ENCODE measurements at regions not wholly inside any gene's neighbourhood (a gene's known extent, or its start where the extent isn't known, plus 50 kb on each side); places are given as distances from the start of the nearest gene placed in this dataset.

GRCh38 chr15:37773111-37773860 lies 161.2 kb upstream of the TMCO5A start:
- Histone ChIP-seq H3K36me3 (replicated peaks; ENCODE audit: control insufficient read depth, insufficient read depth, low read length) (no peaks in the 10 kb centered on the region), H3K27me3 (ENCODE audit: control insufficient read depth, insufficient read depth, low read length) (no peaks in the 10 kb centered on the region), H3K4me3 (ENCODE audit: insufficient read depth, low read depth, low read length) (no peak overlapping the region)
- no peak for DNase-seq

DNA sequence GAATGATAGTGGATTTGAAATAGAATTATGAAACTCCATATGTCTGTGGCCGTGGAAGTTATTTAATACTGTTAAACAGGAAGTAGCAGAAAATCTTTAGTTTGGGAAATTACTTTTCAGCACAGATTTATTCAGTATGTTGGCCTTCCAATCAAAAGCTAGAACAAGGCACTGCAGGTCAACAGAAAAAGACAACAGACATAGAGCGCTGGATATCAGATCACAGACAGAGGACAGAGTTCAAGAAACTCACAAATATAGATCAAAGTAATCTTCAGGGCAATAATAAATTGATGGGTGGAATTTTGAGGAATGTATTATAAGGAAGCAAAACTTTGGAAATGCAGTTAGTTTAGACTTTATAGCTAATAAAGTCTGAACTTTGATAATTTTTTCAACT lies 159.5 kb upstream of the TMCO5A start:
- no peaks in the 10 kb centered on the region for H3K27me3 ChIP-seq (ENCODE audit: control insufficient read depth, insufficient read depth, low read length)
- no peak for DNase-seq

DNA sequence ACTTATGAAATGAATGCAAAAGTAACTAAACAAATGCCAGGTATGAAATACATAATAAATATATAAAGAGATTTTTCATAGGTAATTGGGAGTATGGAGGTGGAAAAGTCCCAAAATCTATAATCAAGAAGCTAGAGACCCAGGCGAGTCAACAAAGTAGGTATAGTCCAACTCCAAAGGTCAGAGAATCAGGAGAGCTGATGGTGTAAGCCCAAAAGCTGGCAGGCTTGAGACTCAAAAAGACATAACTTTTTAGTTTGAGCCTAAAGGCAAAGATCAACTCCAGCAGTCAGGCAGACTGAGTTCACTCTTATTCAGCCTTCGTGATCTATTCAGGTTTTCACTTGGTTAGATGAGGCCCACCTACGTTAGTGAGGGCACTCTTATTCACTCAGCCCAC lies 157.4 kb upstream of the TMCO5A start:
- H3K4me3 ChIP-seq (ENCODE audit: insufficient read depth, low read depth, low read length) = no peak overlapping the region
- H3K27me3 ChIP-seq (ENCODE audit: control insufficient read depth, insufficient read depth, low read length) = no peaks in the 10 kb centered on the region
- no peaks in the 10 kb centered on the region for H3K36me3 ChIP-seq (replicated peaks; ENCODE audit: control insufficient read depth, insufficient read depth, low read length)
- no peak for DNase-seq

More for the DNA sequence above, 159.5 kb upstream of the TMCO5A start:
- Histone ChIP-seq H3K4me3 (ENCODE audit: insufficient read depth, low read depth, low read length) (no peak overlapping the region), H3K36me3 (replicated peaks; ENCODE audit: control insufficient read depth, insufficient read depth, low read length) (no peaks in the 10 kb centered on the region)

DNA sequence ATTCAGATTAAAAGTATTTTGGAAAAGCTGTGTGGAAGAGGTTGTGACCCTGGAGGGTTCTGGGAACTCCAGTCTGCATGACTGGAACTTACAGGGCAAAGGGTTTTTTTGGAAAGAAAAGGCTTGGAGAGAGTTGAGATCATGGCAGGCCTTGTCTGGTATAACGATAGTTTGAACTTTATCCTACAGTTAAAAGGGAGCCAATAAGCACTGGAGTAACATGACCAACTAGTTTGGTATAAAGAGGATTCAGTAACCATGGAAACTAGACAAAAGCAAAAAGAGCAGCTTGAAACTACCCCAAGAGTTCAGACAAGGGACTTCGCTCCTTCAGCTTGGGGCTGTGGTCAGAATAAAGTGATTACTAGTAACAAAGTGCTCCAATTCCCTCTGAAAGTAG lies 151.2 kb upstream of the TMCO5A start:
- no peak for DNase-seq
- H3K27me3 ChIP-seq (ENCODE audit: control insufficient read depth, insufficient read depth, low read length) = no peaks in the 10 kb centered on the region
- H3K4me3 ChIP-seq (ENCODE audit: insufficient read depth, low read depth, low read length) = no peak overlapping the region
- no peaks in the 10 kb centered on the region for H3K36me3 ChIP-seq (replicated peaks; ENCODE audit: control insufficient read depth, insufficient read depth, low read length)

- Histone ChIP-seq H3K36me3 (replicated peaks; ENCODE audit: control insufficient read depth, insufficient read depth, low read length) (no peaks in the 10 kb centered on the region), H3K27me3 (ENCODE audit: control insufficient read depth, insufficient read depth, low read length) (no peaks in the 10 kb centered on the region), H3K4me3 (ENCODE audit: insufficient read depth, low read depth, low read length) (no peak overlapping the region)
- no peak for DNase-seq
Measured at GRCh38 chr15:37788330-37788729, 146.1 kb upstream of the TMCO5A start.

DNA sequence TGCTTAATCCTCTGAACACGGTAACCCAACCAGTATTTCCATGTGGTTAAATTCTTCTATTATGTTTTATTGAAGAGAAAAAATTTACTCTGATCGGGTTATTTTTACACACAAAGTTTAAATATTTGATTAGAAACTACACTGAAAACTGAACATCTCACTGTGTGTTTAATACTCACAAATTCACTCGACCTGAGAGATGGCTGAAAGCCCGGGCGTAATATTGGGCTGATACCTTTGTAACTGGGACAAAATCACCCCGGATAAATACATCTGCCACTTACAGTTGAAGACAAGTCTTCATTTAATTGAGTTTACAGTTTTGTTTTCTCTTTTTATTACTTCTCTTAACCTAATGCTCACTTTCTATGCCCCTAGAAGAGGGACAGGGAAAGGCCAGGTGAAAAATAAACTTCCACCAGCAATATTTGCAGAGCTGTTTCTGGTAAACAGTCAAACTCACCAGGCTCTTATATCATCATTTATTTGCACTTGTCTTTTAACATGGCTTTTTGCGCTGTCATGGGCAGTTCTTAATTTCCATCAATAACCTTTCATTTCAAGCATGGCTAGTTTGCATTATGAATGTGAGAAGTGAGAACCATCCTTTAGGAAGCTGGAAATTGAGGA lies 145.6 kb upstream of the TMCO5A start:
- Histone ChIP-seq H3K27me3 (ENCODE audit: control insufficient read depth, insufficient read depth, low read length) (no peaks in the 10 kb centered on the region), H3K4me3 (ENCODE audit: insufficient read depth, low read depth, low read length) (no peak overlapping the region), H3K36me3 (replicated peaks; ENCODE audit: control insufficient read depth, insufficient read depth, low read length) (no peaks in the 10 kb centered on the region)
- DNase-seq = no peak

DNA sequence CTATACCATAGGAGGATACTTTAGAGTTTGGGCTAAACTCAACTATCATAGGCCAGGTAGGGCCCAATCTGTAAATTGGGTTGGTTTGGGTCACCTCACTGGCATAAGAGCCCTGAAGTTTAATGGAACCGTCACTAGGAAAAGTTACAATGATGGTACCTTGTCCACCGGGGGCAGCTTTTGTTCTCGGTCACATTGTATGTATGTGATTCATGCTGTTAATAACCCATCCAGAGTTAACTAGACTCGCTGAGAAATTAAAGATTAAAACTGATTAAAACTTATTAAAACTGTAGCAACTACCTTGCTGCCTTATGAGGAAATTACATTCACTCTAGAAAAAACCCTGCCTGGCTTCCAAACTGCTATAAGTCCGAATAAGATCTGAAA lies 145.0 kb upstream of the TMCO5A start:
- H3K36me3 ChIP-seq (replicated peaks; ENCODE audit: control insufficient read depth, insufficient read depth, low read length) = no peaks in the 10 kb centered on the region
- no peaks in the 10 kb centered on the region for H3K27me3 ChIP-seq (ENCODE audit: control insufficient read depth, insufficient read depth, low read length)
- no peak for DNase-seq
- H3K4me3 ChIP-seq (ENCODE audit: insufficient read depth, low read depth, low read length) = no peak overlapping the region

DNA sequence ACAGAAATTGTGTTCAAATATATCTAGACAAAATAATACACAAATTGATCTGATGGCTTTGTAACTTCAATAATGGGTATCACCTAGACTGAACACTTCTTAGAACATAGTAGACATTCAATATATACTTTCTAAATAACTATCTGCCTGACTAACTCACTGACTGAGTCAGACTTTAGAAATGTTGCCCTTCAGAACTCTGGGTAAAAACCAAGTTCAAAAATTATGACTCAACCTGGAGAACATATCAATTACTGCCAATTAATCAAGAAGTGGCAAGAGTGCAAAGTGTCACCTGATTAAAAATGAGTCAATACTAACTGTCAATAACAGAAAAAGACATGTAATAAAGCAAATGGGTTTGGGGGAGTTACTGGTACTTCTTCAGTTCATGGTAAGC lies 144.6 kb upstream of the TMCO5A start:
- no peak overlapping the region for H3K4me3 ChIP-seq (ENCODE audit: insufficient read depth, low read depth, low read length)
- no peaks in the 10 kb centered on the region for H3K36me3 ChIP-seq (replicated peaks; ENCODE audit: control insufficient read depth, insufficient read depth, low read length)
- no peak for DNase-seq
- no peaks in the 10 kb centered on the region for H3K27me3 ChIP-seq (ENCODE audit: control insufficient read depth, insufficient read depth, low read length)

DNA sequence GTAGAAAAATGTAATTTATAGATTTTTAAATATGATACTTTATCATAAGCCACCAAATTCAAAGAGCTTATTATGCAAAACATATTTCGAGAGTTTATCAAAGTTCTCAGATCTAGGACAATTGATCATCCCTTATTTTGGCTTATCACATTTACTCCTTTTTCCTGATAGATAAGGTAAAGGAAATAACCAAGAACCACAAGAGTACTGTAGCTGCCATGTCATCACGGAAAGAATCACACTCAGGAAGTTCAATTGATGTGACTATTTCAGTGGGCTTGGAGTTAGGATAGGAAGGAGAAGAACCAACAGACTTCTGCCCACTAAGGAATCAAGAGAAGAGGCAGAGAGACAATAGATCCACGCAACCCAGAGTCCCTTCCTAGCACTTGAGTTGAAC lies 142.7 kb upstream of the TMCO5A start:
- Histone ChIP-seq H3K4me3 (ENCODE audit: insufficient read depth, low read depth, low read length) (no peak overlapping the region), H3K27me3 (ENCODE audit: control insufficient read depth, insufficient read depth, low read length) (no peaks in the 10 kb centered on the region), H3K36me3 (replicated peaks; ENCODE audit: control insufficient read depth, insufficient read depth, low read length) (no peaks in the 10 kb centered on the region)
- DNase-seq = no peak

DNA sequence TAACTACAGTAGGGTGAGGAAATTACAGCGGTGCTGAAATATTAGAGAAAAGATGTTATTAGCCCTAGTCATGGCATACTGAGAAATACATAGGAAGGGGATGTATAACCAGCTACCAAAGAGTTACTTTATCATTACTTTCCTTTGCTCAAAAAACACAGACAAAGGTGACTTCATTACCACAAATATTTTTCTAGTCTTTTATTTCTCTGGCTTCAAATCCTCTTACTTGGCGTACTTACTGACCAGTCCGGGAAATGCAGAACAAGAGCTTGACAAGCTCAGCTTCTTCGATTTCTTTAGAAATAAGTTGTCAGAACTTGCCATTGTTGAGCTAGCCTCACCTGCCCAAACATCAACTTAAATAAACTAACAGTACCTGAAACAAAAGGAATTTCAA lies 142.1 kb upstream of the TMCO5A start:
- DNase-seq = no peak
- Histone ChIP-seq H3K27me3 (ENCODE audit: control insufficient read depth, insufficient read depth, low read length) (no peaks in the 10 kb centered on the region), H3K36me3 (replicated peaks; ENCODE audit: control insufficient read depth, insufficient read depth, low read length) (no peaks in the 10 kb centered on the region), H3K4me3 (ENCODE audit: insufficient read depth, low read depth, low read length) (no peak overlapping the region)

DNA sequence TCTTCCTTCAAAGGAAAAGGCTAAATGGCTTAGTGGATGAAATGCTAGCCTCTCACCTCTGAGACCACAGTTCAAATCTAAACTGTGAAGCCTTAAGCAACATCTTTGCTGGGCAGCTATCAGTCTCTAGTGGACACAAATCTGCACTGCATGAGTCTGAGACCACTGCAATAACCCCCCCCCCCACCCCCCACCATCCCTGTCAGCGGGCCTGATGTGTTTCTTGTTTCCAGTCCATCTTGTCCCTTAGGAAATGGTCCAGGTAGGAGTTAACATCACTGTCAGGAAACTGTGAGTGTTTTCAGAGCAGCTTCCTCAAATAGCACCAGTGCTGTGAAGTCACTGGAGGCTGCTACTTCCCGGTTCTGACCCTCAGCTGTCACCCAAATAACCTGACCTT lies 140.6 kb upstream of the TMCO5A start:
- no peak overlapping the region for H3K4me3 ChIP-seq (ENCODE audit: insufficient read depth, low read depth, low read length)
- DNase-seq = peak; percentile 14
- H3K27me3 ChIP-seq (ENCODE audit: control insufficient read depth, insufficient read depth, low read length) = no peaks in the 10 kb centered on the region
- no peaks in the 10 kb centered on the region for H3K36me3 ChIP-seq (replicated peaks; ENCODE audit: control insufficient read depth, insufficient read depth, low read length)

DNA sequence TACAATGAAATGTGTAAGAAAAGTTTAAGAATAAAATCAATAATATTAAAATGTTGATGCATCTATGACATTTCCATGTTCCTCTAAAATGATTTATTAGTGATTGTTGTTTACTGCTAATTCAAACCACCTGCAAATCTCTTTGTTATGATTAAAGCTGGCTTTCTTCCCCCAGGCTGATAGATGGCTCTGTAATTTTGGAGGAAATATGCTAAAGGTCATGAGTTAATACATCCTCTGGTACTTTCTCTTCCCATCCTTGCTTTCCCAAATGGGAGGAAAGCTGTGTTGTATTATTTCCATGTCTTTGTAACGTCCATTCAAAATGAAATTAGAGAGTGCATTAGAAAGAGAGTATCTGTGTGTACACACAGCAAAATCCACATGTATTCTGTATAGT lies 139.5 kb upstream of the TMCO5A start:
- Histone ChIP-seq H3K36me3 (replicated peaks; ENCODE audit: control insufficient read depth, insufficient read depth, low read length) (no peaks in the 10 kb centered on the region), H3K4me3 (ENCODE audit: insufficient read depth, low read depth, low read length) (no peak overlapping the region), H3K27me3 (ENCODE audit: control insufficient read depth, insufficient read depth, low read length) (no peaks in the 10 kb centered on the region)
- DNase-seq = no peak

DNA sequence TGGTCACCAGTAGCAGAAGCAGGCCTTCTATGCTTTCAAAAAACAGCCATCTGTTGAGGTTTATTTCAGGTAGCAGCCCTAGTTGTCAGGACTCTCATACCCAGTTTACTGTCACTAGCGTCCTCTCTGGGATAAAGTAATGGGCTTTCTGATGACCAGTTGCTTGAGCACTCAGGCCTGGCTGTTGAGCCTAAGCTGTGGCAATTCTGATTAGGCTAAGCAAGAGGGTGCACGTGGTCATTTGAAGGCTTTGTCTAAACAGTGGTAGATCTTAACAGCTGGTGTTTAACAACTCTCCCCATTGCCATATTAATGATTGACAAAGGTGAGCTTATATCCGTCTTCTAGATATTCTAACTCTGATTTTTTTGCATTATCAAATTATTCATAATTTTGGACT lies 132.9 kb upstream of the TMCO5A start:
- no peaks in the 10 kb centered on the region for H3K36me3 ChIP-seq (replicated peaks; ENCODE audit: control insufficient read depth, insufficient read depth, low read length)
- DNase-seq = no peak
- no peak overlapping the region for H3K4me3 ChIP-seq (ENCODE audit: insufficient read depth, low read depth, low read length)
- H3K27me3 ChIP-seq (ENCODE audit: control insufficient read depth, insufficient read depth, low read length) = no peaks in the 10 kb centered on the region

GRCh38 chr15:37806808-37807207 lies 127.6 kb upstream of the TMCO5A start:
- Histone ChIP-seq H3K27me3 (ENCODE audit: control insufficient read depth, insufficient read depth, low read length) (no peaks in the 10 kb centered on the region), H3K4me3 (ENCODE audit: insufficient read depth, low read depth, low read length) (no peak overlapping the region), H3K36me3 (replicated peaks; ENCODE audit: control insufficient read depth, insufficient read depth, low read length) (no peaks in the 10 kb centered on the region)
- no peak for DNase-seq

GRCh38 chr15:37810381-37810780 lies 124.1 kb upstream of the TMCO5A start:
- Histone ChIP-seq H3K36me3 (replicated peaks; ENCODE audit: control insufficient read depth, insufficient read depth, low read length) (no peaks in the 10 kb centered on the region), H3K27me3 (ENCODE audit: control insufficient read depth, insufficient read depth, low read length) (no peaks in the 10 kb centered on the region), H3K4me3 (ENCODE audit: insufficient read depth, low read depth, low read length) (no peak overlapping the region)
- no peak for DNase-seq
